Sigmoid colon (tissue), 6 donors: ENCODE measurements at regions not wholly inside any gene's neighbourhood (a gene's known extent, or its start where the extent isn't known, plus 50 kb on each side); places are given as distances from the start of the nearest gene placed in this dataset.
A peak's percentile ranks its signal among the peaks of the same experiment; 100 is the strongest.

Experiments
- DNase-seq: peaks from one replicate; pipeline ENCODE4 v3.0.0-alpha.2; 2019
- H3K27ac ChIP-seq, 4 donors: fragments of 200-600 bp; sonication (generic); one replicate each; pipeline ENCODE4 v1.5.1; 2016 to 2019; ENCODE audit warnings: mild to moderate bottlenecking in 1 of 4
- H3K27me3 ChIP-seq, 3 donors: fragments of 200-600 bp; sonication (generic); one replicate each; pipeline ENCODE4 v1.5.1; 2019; ENCODE audit warnings: mild to moderate bottlenecking in 1 of 3
- H3K36me3 ChIP-seq, 4 donors: fragments of 200-600 bp; sonication (generic); one replicate each; pipeline ENCODE4 v1.5.1; 2016 to 2019
- H3K4me1 ChIP-seq, 4 donors: fragments of 200-600 bp; sonication (generic); one replicate each; pipeline ENCODE4 v1.5.1; 2017 to 2019
- H3K4me3 ChIP-seq, 4 donors: fragments of 200-600 bp; sonication (generic); one replicate each; pipeline ENCODE4 v1.5.1; 2017 to 2019; ENCODE audit warnings: mild to moderate bottlenecking in 2 of 4, moderate library complexity in 1 of 4
- H3K9me3 ChIP-seq, 4 donors: fragments of 200-600 bp in 3 of 4; sonication (generic) in 3 of 4; one replicate each; pipeline versions ENCODE4 v1.5.1 to v1.6.1; 2013 to 2019
- CTCF ChIP-seq, 4 experiments: fragments of 450-650 bp in 3 of 4; fragments of 200-600 bp in 1 of 4; IDR thresholded peaks; one replicate each; pipeline ENCODE4 v1.5.1; 2016 to 2019; ENCODE audit warnings: antibody characterized with exemption in 4 of 4, mild to moderate bottlenecking in 3 of 4, moderate library complexity in 2 of 4
- EP300 ChIP-seq, 4 donors: sonication (generic); formaldehyde crosslinking; IDR thresholded peaks; one replicate each; pipeline ENCODE4 v1.6.1; 2017; ENCODE audit warnings: antibody characterized with exemption in 4 of 4
- POLR2A ChIP-seq, 2 donors: fragments of 450-650 bp; IDR thresholded peaks; one replicate each; pipeline ENCODE4 v1.6.1; 2016; ENCODE audit warnings: antibody characterized with exemption in 2 of 2, mild to moderate bottlenecking in 2 of 2, moderate library complexity in 2 of 2
- POLR2AphosphoS5 ChIP-seq, 4 donors: sonication (generic); formaldehyde crosslinking; IDR thresholded peaks; one replicate each; pipeline ENCODE4 v1.6.1; 2017; ENCODE audit warnings: antibody characterized with exemption in 4 of 4
- WGBS, 2 donors: extraction: QIAGEN DNeasy Blood & Tissue Kit; methylation state at CpG; one replicate each; pipeline ENCODE4 v1.1.7; 2013; 5-methylcytosine and 5-hydroxymethylcytosine counted together
- intact Hi-C: fragments of 100-400 bp; cut with DNase I; formaldehyde crosslinking; loops from one replicate; pipeline ENCODE4 v1.15.1; 2023
- donor health status: healthy with polysubstance abuse.
- donor health status: healthy.

- Histone ChIP-seq H3K9me3 (no peaks in the 10 kb centered on the region), H3K4me1 (peaks cover 0 to 28% (median 20%) of the 10 kb centered on the region in 4 donors), H3K27me3 (no peaks in the 10 kb centered on the region), H3K36me3 (no peaks in the 10 kb centered on the region), H3K4me3 (no peak overlapping the region), H3K27ac (no peak overlapping the region)
- intact Hi-C loops = loop anchor here (5.0 kb wide), 3 partner anchors 130 to 565 kb away; no protein-coding TSS in a partner anchor
- DNase-seq = peak; percentile 43
- TF ChIP-seq POLR2AphosphoS5 (IDR thresholded peaks at IDR 0.05) (no peak), EP300 (IDR thresholded peaks at IDR 0.05) (no peak), CTCF (IDR thresholded peaks at IDR 0.05) (no peak), POLR2A (IDR thresholded peaks at IDR 0.05) (no peak)
- 69 to 73% methylated on average over 12 of the region's 12 CpGs for WGBS, 2 donors
Measured at GRCh38 chr2:42977270-42978174, 185.1 kb upstream of the HAAO start.

GRCh38 chr2:42976351-42976750, 184.0 kb upstream of the HAAO start:
- no peaks in the 10 kb centered on the region for H3K27me3 ChIP-seq
- WGBS, 2 donors = 80 to 96% methylated on average over 5 of the region's 5 CpGs
- H3K4me3 ChIP-seq = no peak overlapping the region
- H3K4me1 ChIP-seq = peaks cover 0 to 28% (median 20%) of the 10 kb centered on the region in 4 donors
- TF ChIP-seq POLR2A (IDR thresholded peaks at IDR 0.05) (no peak), POLR2AphosphoS5 (IDR thresholded peaks at IDR 0.05) (no peak), CTCF (IDR thresholded peaks at IDR 0.05) (no peak), EP300 (IDR thresholded peaks at IDR 0.05) (no peak)
- no peaks in the 10 kb centered on the region for H3K36me3 ChIP-seq
- H3K9me3 ChIP-seq = no peaks in the 10 kb centered on the region
- intact Hi-C loops = loop anchor here (5.0 kb wide), 3 partner anchors 131 to 566 kb away; no protein-coding TSS in a partner anchor
- no peak overlapping the region for H3K27ac ChIP-seq
- DNase-seq = peak; percentile 45

GRCh38 chr2:42974721-42975717, 182.6 kb upstream of the HAAO start:
- Histone ChIP-seq H3K9me3 (no peaks in the 10 kb centered on the region), H3K27ac (peak overlapping the region; percentile 26 to 71 (median 66)), H3K36me3 (no peaks in the 10 kb centered on the region), H3K27me3 (no peaks in the 10 kb centered on the region), H3K4me1 (peaks cover 0 to 28% (median 20%) of the 10 kb centered on the region in 4 donors), H3K4me3 (peak overlapping the region; percentile 9 to 49 (median 44))
- WGBS, 2 donors = 23 to 39% methylated on average over 40 of the region's 40 CpGs
- intact Hi-C loops = loop anchor here (1.0 to 5.0 kb wide), 6 partner anchors 44 to 567 kb away; no protein-coding TSS in a partner anchor
- TF ChIP-seq CTCF (IDR thresholded peaks at IDR 0.05) (peak; percentile 94 to 97 (median 96)), EP300 (IDR thresholded peaks at IDR 0.05) (no peak), POLR2AphosphoS5 (IDR thresholded peaks at IDR 0.05) (peak in 3 of 4 donors; percentile 7 to 16 (median 14)), POLR2A (IDR thresholded peaks at IDR 0.05) (no peak)
- peak; percentile 89 for DNase-seq

GRCh38 chr2:42974169-42974720, 181.9 kb upstream of the HAAO start:
- Histone ChIP-seq H3K9me3 (no peaks in the 10 kb centered on the region), H3K27me3 (no peaks in the 10 kb centered on the region), H3K36me3 (no peaks in the 10 kb centered on the region), H3K4me3 (no peak overlapping the region), H3K27ac (peak overlapping the region; percentile 26 to 71 (median 66)), H3K4me1 (peaks cover 0 to 29% (median 24%) of the 10 kb centered on the region in 4 donors)
- DNase-seq = peak; percentile 53
- TF ChIP-seq CTCF (IDR thresholded peaks at IDR 0.05) (no peak), EP300 (IDR thresholded peaks at IDR 0.05) (no peak), POLR2A (IDR thresholded peaks at IDR 0.05) (no peak)
- intact Hi-C loops = loop anchor here (1.0 to 2.0 kb wide), 3 partner anchors 45 to 511 kb away; no protein-coding TSS in a partner anchor
- 22 to 63% methylated on average over 2 of the region's 2 CpGs for WGBS, 2 donors
